ENCODE measurements at regions not wholly inside any gene's neighbourhood (a gene's known extent, or its start where the extent isn't known, plus 50 kb on each side); places are given as distances from the start of the nearest gene placed in this dataset.
A peak's percentile ranks its signal among the peaks of the same experiment; 100 is the strongest.
"Not testable (repeated sequence)": the region's sequence is repeated elsewhere in the genome, so short reads cannot be mapped to it uniquely, and the experiment has no call there.

- DNase-seq, result no peak
Observed at GRCh38 chr10:34058845-34059614, 724.6 kb upstream of the NRP1 start.

- DNase-seq, result not testable (repeated sequence)
Observed at GRCh38 chr10:34055410-34055985, 721.0 kb upstream of the NRP1 start.

- peak; percentile 38 to 51 for DNase-seq
Observed at GRCh38 chr10:34049887-34050286, 715.4 kb upstream of the NRP1 start.

GRCh38 chr10:34049469-34049868, 715.0 kb upstream of the NRP1 start:
- DNase-seq, result no peak

GRCh38 chr10:34047389-34047788, 712.9 kb upstream of the NRP1 start:
- no peak for DNase-seq

- DNase-seq, result no peak
Observed at GRCh38 chr10:34046506-34047034, 712.1 kb upstream of the NRP1 start.

- DNase-seq, result no peak
Observed at GRCh38 chr10:34045571-34046190, 711.2 kb upstream of the NRP1 start.

- DNase-seq, result no peak
Observed at GRCh38 chr10:34041871-34042270, 707.4 kb upstream of the NRP1 start.

- DNase-seq, result no peak
Observed at GRCh38 chr10:34037499-34037898, 703.0 kb upstream of the NRP1 start.

- DNase-seq, result not testable (repeated sequence)
Observed at GRCh38 chr10:34035241-34035790, 700.8 kb upstream of the NRP1 start.

- no peak for DNase-seq
Observed at GRCh38 chr10:34033078-34033477, 698.6 kb upstream of the NRP1 start.

GRCh38 chr10:34032564-34032963, 698.1 kb upstream of the NRP1 start:
- no peak for DNase-seq

GRCh38 chr10:34031400-34031799, 696.9 kb upstream of the NRP1 start:
- no peak for DNase-seq

- DNase-seq, result no peak
Observed at GRCh38 chr10:34029455-34029854, 695.0 kb upstream of the NRP1 start.

GRCh38 chr10:34028936-34029335, 694.5 kb upstream of the NRP1 start:
- DNase-seq, result no peak

GRCh38 chr10:34024693-34025425, 690.4 kb upstream of the NRP1 start:
- peak in 1 of 2 experiments; percentile 18 for DNase-seq

GRCh38 chr10:34024282-34024681, 689.8 kb upstream of the NRP1 start:
- DNase-seq, result no peak

- DNase-seq, result no peak
Observed at GRCh38 chr10:34022195-34022594, 687.7 kb upstream of the NRP1 start.

- no peak for DNase-seq
Observed at GRCh38 chr10:34018784-34019183, 684.3 kb upstream of the NRP1 start.

GRCh38 chr10:34018129-34018528, 683.7 kb upstream of the NRP1 start:
- DNase-seq, result no peak

GRCh38 chr10:34017281-34017680, 682.8 kb upstream of the NRP1 start:
- DNase-seq, result no peak

GRCh38 chr10:34016576-34016975, 682.1 kb upstream of the NRP1 start:
- DNase-seq, result no peak

GRCh38 chr10:34015700-34016099, 681.2 kb upstream of the NRP1 start:
- DNase-seq, result no peak

All from activated T-cell treated with anti-CD3 and anti-CD28 coated beads, Interleukin-2, amount 50 U/mL, for 48 hours (primary cell).